Adrenal gland (tissue), 5 donors: ENCODE measurements at regions not wholly inside any gene's neighbourhood (a gene's known extent, or its start where the extent isn't known, plus 50 kb on each side); places are given as distances from the start of the nearest gene placed in this dataset.

ENCODE experiments used
- CTCF ChIP-seq, 6 experiments: fragments of 450-650 bp in 4 of 6; fragments of 200-600 bp in 2 of 6; sonication (generic) in 1 of 6; IDR thresholded peaks; 1 replicate in 5 of 6; 2 replicates in 1 of 6; pipeline versions ENCODE4 v1.5.1 to v1.8.0; 2016 to 2021; ENCODE audit warnings: antibody characterized with exemption in 6 of 6, mild to moderate bottlenecking in 2 of 6, moderate library complexity in 1 of 6
- POLR2A ChIP-seq, 2 donors: fragments of 450-650 bp; IDR thresholded peaks; one replicate each; pipeline ENCODE4 v1.6.1; 2017; ENCODE audit warnings: antibody characterized with exemption in 2 of 2, mild to moderate bottlenecking in 2 of 2, moderate library complexity in 1 of 2
- donor health status: DM: no; HTN: no; CAD: no.

GRCh38 chr6:56875961-56876360 lies 78.9 kb upstream of the BEND6 start:
- no peak for TF ChIP-seq CTCF (IDR thresholded peaks at IDR 0.05)
- no peak for TF ChIP-seq POLR2A (IDR thresholded peaks at IDR 0.05)
